Choroid plexus epithelial cell (primary cell): ENCODE measurements at regions not wholly inside any gene's neighbourhood (a gene's known extent, or its start where the extent isn't known, plus 50 kb on each side); places are given as distances from the start of the nearest gene placed in this dataset.

Experiments
- DNase-seq: peaks from one replicate; pipeline ENCODE4 v3.0.0-alpha.2; 2010; ENCODE audit warnings: low read depth
- H3K4me3 ChIP-seq: 2 replicates; pipeline ENCODE4 v1.5.1; 2011; ENCODE audit warnings: low read depth, mild to moderate bottlenecking, control low read depth, low read length, moderate library complexity
- TF ChIP-seq, protein P1 (sequence below): conservative IDR thresholded peaks from 2 replicates; pipeline ENCODE4 v1.5.1; 2011; ENCODE audit warnings: low read depth, mild to moderate bottlenecking, control low read depth, inconsistent platforms, low read length, moderate library complexity

DNA sequence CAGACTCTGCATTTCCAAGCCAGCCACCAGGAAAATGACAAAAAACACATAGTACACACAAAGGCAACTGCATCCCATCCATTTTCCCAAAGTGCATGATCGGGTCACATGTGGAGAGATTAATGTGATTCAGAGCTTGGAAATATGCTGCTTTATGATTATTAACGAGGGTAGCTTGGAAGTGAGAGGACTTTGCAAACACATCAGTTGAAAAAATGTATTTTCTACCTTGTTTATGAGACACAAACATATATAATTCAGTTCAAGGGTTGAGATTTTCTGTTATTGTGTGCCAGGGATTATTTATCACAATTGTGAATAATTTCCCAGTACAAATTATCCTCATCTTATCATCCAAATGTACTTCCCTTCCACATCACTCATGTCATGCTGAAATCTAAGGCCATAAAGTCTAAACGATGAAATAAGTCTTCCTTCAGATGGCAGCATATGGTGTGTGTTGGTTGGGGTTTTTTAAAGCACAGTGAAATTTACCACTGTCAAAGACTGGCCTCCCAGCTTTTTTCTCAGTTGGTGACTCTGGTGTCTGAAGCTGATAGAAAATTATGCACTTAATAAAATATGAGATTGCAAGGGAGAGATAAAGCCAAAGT is 104.7 kb upstream of the ADAMTS18 start:
- no peak overlapping the region for H3K4me3 ChIP-seq
- TF ChIP-seq, protein P1, sequence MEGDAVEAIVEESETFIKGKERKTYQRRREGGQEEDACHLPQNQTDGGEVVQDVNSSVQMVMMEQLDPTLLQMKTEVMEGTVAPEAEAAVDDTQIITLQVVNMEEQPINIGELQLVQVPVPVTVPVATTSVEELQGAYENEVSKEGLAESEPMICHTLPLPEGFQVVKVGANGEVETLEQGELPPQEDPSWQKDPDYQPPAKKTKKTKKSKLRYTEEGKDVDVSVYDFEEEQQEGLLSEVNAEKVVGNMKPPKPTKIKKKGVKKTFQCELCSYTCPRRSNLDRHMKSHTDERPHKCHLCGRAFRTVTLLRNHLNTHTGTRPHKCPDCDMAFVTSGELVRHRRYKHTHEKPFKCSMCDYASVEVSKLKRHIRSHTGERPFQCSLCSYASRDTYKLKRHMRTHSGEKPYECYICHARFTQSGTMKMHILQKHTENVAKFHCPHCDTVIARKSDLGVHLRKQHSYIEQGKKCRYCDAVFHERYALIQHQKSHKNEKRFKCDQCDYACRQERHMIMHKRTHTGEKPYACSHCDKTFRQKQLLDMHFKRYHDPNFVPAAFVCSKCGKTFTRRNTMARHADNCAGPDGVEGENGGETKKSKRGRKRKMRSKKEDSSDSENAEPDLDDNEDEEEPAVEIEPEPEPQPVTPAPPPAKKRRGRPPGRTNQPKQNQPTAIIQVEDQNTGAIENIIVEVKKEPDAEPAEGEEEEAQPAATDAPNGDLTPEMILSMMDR, result no peak
- no peak for DNase-seq

DNA sequence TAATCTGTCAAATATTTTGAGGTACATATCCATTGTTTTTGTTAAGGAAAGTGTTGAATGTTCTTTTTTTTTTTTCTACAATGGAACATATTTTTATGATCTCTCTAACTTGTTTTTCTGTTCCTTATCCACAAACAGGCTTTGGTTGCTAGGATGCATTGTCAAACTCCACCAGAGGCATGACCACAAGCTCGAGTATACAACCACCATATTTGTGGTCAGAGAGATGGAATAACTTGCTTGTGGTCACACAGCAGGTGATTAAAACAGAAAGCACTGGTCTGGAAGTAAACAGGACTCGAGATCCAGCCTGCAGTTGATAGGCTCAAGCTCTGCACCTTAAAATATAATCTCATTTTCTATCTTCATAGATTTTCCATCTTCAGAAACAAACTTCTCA is 105.8 kb upstream of the ADAMTS18 start:
- TF ChIP-seq, protein P1, result no peak
- peak; percentile 97 for DNase-seq
- H3K4me3 ChIP-seq, result no peak overlapping the region

DNA sequence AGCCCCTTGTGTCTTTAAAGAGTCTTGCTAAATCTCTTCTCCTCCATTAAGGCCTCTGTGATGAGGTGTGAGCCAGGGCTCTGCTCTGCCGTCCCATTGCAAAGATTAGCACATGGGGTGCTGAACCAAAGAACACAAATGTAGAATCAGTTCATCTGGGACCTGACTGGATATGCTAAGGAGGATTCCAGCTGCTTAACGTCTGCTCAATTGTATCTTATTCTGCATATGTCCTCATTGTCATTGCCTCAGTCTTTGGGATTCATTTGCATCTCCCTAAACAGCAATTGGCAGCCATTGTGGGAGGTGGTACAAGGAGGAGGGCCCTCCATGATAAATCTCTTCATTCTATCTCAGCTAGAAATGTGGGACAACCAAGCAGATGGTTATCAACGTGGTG is 106.3 kb upstream of the ADAMTS18 start:
- TF ChIP-seq, protein P1, result no peak

DNA sequence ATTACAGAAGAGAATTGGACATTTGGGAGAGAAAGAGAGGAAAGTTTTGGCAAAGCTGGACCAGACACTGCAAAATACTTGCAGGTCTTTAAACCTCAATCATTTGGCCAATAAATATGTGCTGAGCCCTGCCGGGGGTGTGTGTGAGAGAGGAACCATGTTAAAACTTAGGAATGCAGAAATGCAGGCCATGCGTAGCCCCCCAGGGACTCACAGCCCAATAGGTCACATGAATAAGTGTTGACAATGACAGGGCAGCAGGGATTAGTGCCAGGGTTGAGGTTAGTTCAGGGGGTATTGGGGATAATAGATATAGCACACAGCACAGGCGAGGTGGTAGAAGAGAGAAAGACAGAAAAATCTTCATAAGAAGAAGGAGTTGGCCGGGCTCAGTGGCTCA is 113.3 kb upstream of the ADAMTS18 start:
- TF ChIP-seq, protein P1, result no peak

More for the DNA sequence above, 106.3 kb upstream of the ADAMTS18 start:
- DNase-seq, result no peak
- no peak overlapping the region for H3K4me3 ChIP-seq

GRCh38 chr16:77548766-77549165 is 113.9 kb upstream of the ADAMTS18 start:
- H3K4me3 ChIP-seq, result no peak overlapping the region

More for the DNA sequence above, 113.3 kb upstream of the ADAMTS18 start:
- DNase-seq, result no peak
- no peak overlapping the region for H3K4me3 ChIP-seq

DNA sequence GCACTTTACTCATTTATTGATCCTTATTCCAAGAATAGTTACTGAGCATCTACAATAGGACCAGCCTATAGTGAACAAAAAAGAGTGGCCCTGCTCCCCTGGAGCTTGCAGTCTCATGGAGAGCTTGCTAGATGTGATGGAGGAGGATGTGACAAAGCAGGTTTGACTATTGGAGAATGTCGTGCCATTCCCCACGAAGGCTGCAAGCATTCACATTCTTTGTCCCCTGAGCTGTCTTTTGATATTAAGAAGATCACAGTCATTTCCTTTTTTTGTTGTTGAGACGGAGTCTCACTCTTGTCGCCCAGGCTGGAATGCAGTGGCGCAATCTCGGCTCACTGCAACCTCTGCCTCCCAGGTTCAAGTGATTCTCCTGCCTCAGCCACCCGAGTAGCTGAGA is 115.0 kb upstream of the ADAMTS18 start:
- TF ChIP-seq, protein P1, result no peak
- no peak overlapping the region for H3K4me3 ChIP-seq
- DNase-seq, result no peak

More at GRCh38 chr16:77548766-77549165, 113.9 kb upstream of the ADAMTS18 start:
- TF ChIP-seq, protein P1, result no peak
- no peak for DNase-seq

- TF ChIP-seq, protein P1, result no peak
- no peak for DNase-seq
- no peak overlapping the region for H3K4me3 ChIP-seq
Observed at GRCh38 chr16:77551357-77551756, 116.5 kb upstream of the ADAMTS18 start.
